Vagina (tissue), 2 donors: ENCODE measurements at regions not wholly inside any gene's neighbourhood (a gene's known extent, or its start where the extent isn't known, plus 50 kb on each side); places are given as distances from the start of the nearest gene placed in this dataset.

Source experiments
- DNase-seq, 2 donors: peaks; one replicate each; pipeline ENCODE4 v3.0.0-alpha.2; 2017; ENCODE audit errors: extremely low spot score in 2 of 2
- H3K27ac ChIP-seq: fragments of 200-600 bp; sonication (generic); one replicate; pipeline ENCODE4 v1.5.1; 2019
- H3K27me3 ChIP-seq: fragments of 200-600 bp; sonication (generic); one replicate; pipeline ENCODE4 v1.5.1; 2019
- H3K36me3 ChIP-seq, 2 donors: fragments of 200-600 bp; sonication (generic); one replicate each; pipeline ENCODE4 v1.5.1; 2017 to 2019
- H3K4me1 ChIP-seq: fragments of 200-600 bp; sonication (generic); one replicate; pipeline ENCODE4 v1.5.1; 2019
- H3K4me3 ChIP-seq, 2 donors: fragments of 200-600 bp; sonication (generic); 1 replicate in 1 of 2; 2 replicates in 1 of 2; pipeline ENCODE4 v1.5.1; 2016 to 2019
- H3K9me3 ChIP-seq: fragments of 200-600 bp; sonication (generic); one replicate; pipeline ENCODE4 v1.5.1; 2019
- CTCF ChIP-seq, 3 experiments: fragments of 450-650 bp in 2 of 3; fragments of 200-600 bp in 1 of 3; sonication (generic) in 1 of 3; IDR thresholded peaks; one replicate each; pipeline ENCODE4 v1.5.1; 2017 to 2019; ENCODE audit warnings: antibody characterized with exemption in 3 of 3, mild to moderate bottlenecking in 2 of 3, moderate library complexity in 2 of 3
- POLR2A ChIP-seq, 2 donors: fragments of 450-650 bp; IDR thresholded peaks; one replicate each; pipeline ENCODE4 v1.6.1; 2017; ENCODE audit warnings: antibody characterized with exemption in 2 of 2, mild to moderate bottlenecking in 2 of 2, moderate library complexity in 2 of 2
- POLR2AphosphoS5 ChIP-seq, 2 donors: sonication (generic); formaldehyde crosslinking; IDR thresholded peaks; one replicate each; pipeline ENCODE4 v1.9.0; 2017; ENCODE audit warnings: antibody characterized with exemption in 2 of 2, mild to moderate bottlenecking in 2 of 2, low read depth in 1 of 2; ENCODE audit not compliant: insufficient read depth in 1 of 2
- intact Hi-C: fragments of 100-400 bp; cut with DNase I; formaldehyde crosslinking; loops from one replicate; pipeline ENCODE4 v1.15.1; 2023

- no peaks in the 10 kb centered on the region for H3K27me3 ChIP-seq
- peaks cover 6% of the 10 kb centered on the region for H3K4me1 ChIP-seq
- no peak for DNase-seq
- intact Hi-C loops, result no loop called here
- no peak overlapping the region for H3K27ac ChIP-seq
- peaks cover 0 to 13% of the 10 kb centered on the region in 2 donors for H3K36me3 ChIP-seq
- no peaks in the 10 kb centered on the region for H3K9me3 ChIP-seq
- no peak overlapping the region for H3K4me3 ChIP-seq
- TF ChIP-seq POLR2AphosphoS5 (IDR thresholded peaks at IDR 0.05; ENCODE audit: insufficient read depth in 1 of 2, low read depth in 1 of 2) (no peak), CTCF (IDR thresholded peaks at IDR 0.05) (no peak), POLR2A (IDR thresholded peaks at IDR 0.05) (no peak)
Measured at GRCh38 chr15:96264801-96265515, 65.5 kb upstream of the NR2F2 start.

GRCh38 chr15:96266456-96266855 lies 64.0 kb upstream of the NR2F2 start:
- H3K9me3 ChIP-seq, result no peaks in the 10 kb centered on the region
- TF ChIP-seq POLR2A (IDR thresholded peaks at IDR 0.05) (no peak), POLR2AphosphoS5 (IDR thresholded peaks at IDR 0.05; ENCODE audit: insufficient read depth in 1 of 2, low read depth in 1 of 2) (no peak), CTCF (IDR thresholded peaks at IDR 0.05) (no peak)
- H3K4me3 ChIP-seq, result no peak overlapping the region
- intact Hi-C loops, result no loop called here
- H3K36me3 ChIP-seq, result peaks cover 0 to 13% of the 10 kb centered on the region in 2 donors
- DNase-seq, result no peak
- H3K27ac ChIP-seq, result no peak overlapping the region
- no peaks in the 10 kb centered on the region for H3K27me3 ChIP-seq
- peaks cover 6% of the 10 kb centered on the region for H3K4me1 ChIP-seq

GRCh38 chr15:96267463-96267862 lies 63.0 kb upstream of the NR2F2 start:
- Histone ChIP-seq H3K27ac (no peak overlapping the region), H3K9me3 (no peaks in the 10 kb centered on the region), H3K4me1 (peaks cover 6% of the 10 kb centered on the region), H3K4me3 (no peak overlapping the region), H3K27me3 (no peaks in the 10 kb centered on the region), H3K36me3 (peaks cover 0 to 13% of the 10 kb centered on the region in 2 donors)
- intact Hi-C loops, result no loop called here
- no peak for DNase-seq
- TF ChIP-seq CTCF (IDR thresholded peaks at IDR 0.05) (no peak), POLR2AphosphoS5 (IDR thresholded peaks at IDR 0.05; ENCODE audit: insufficient read depth in 1 of 2, low read depth in 1 of 2) (no peak), POLR2A (IDR thresholded peaks at IDR 0.05) (no peak)

- DNase-seq, result no peak
- H3K4me1 ChIP-seq, result peaks cover 6% of the 10 kb centered on the region
Measured at GRCh38 chr15:96268442-96269204, 61.9 kb upstream of the NR2F2 start.

More at GRCh38 chr15:96268442-96269204, 61.9 kb upstream of the NR2F2 start:
- Histone ChIP-seq H3K27ac (no peak overlapping the region), H3K27me3 (no peaks in the 10 kb centered on the region), H3K36me3 (peaks cover 0 to 13% of the 10 kb centered on the region in 2 donors), H3K4me3 (no peak overlapping the region), H3K9me3 (no peaks in the 10 kb centered on the region)
- TF ChIP-seq POLR2A (IDR thresholded peaks at IDR 0.05) (no peak), CTCF (IDR thresholded peaks at IDR 0.05) (no peak), POLR2AphosphoS5 (IDR thresholded peaks at IDR 0.05; ENCODE audit: insufficient read depth in 1 of 2, low read depth in 1 of 2) (no peak)
- intact Hi-C loops, result no loop called here
